SK-N-SH treated with all-trans-retinoic acid at 6 μM for 48 hours (cell line): ENCODE measurements at regions not wholly inside any gene's neighbourhood (a gene's known extent, or its start where the extent isn't known, plus 50 kb on each side); places are given as distances from the start of the nearest gene placed in this dataset.

Experiments used
- ARNTL ChIP-seq: fragments of 450-650 bp; formaldehyde crosslinking; IDR thresholded peaks from 2 replicates; pipeline ENCODE4 v1.5.0; 2020; ENCODE audit warnings: low read depth, mild to moderate bottlenecking, moderate library complexity, borderline replicate concordance
- GLIS3 ChIP-seq: fragments of 250-450 bp; sonication (Bioruptor Pico); IDR thresholded peaks from 2 replicates; pipeline ENCODE4 v1.5.0; 2020; ENCODE audit warnings: mild to moderate bottlenecking, moderate library complexity
- OSR1 ChIP-seq: fragments of 250-450 bp; sonication (Bioruptor Pico); IDR thresholded peaks from 2 replicates; pipeline ENCODE4 v1.8.0; 2022; ENCODE audit warnings: moderate library complexity, mild to moderate bottlenecking, inconsistent platforms
- RARB ChIP-seq: fragments of 250-450 bp; sonication (Bioruptor Pico); IDR thresholded peaks from 2 replicates; pipeline ENCODE4 v1.8.0; 2021; ENCODE audit warnings: mild to moderate bottlenecking, moderate library complexity
- TOX ChIP-seq: fragments of 250-450 bp; sonication (Bioruptor Pico); IDR thresholded peaks from 2 replicates; pipeline ENCODE4 v1.8.0; 2021; ENCODE audit warnings: mild to moderate bottlenecking, moderate library complexity, borderline replicate concordance
- ZNF8 ChIP-seq: fragments of 450-650 bp; formaldehyde crosslinking; IDR thresholded peaks from 2 replicates; pipeline ENCODE4 v1.5.0; 2020; ENCODE audit warnings: mild to moderate bottlenecking, moderate library complexity
- TF ChIP-seq, protein P1 (sequence below): fragments of 250-450 bp; sonication (Bioruptor Pico); IDR thresholded peaks from 2 replicates; pipeline ENCODE4 v1.8.0; 2020; ENCODE audit warnings: mild to moderate bottlenecking, moderate library complexity, borderline replicate concordance
- TF ChIP-seq, protein P2 (sequence below): fragments of 250-450 bp; sonication (Bioruptor Pico); IDR thresholded peaks from 2 replicates; pipeline ENCODE4 v1.8.0; 2021; ENCODE audit warnings: low read depth, mild to moderate bottlenecking, moderate library complexity, borderline replicate concordance

DNA sequence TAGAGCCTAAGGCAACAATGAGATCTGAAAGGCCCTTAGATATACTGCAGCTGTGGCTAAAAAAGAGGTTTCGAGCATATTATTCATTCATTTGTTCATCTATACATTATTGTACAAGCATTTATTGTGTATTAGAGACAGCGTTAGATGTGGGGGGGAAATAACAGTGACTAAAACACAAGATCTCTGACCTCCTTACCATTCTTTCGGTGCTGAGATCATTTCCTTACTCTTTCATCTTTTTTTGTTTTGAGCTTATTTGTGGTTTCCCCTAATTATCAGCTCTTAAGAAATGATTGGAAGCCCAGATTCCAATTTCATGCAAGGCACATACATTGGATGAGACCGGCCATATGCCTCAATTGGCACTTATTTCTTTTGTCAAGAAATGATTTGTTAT is 113.2 kb downstream of the SEC61B start:
- TF ChIP-seq ARNTL: no peak
- TF ChIP-seq GLIS3 (CRISPR knock-in tag): no peak
- TF ChIP-seq ZNF8 (CRISPR knock-in tag): no peak
- TF ChIP-seq OSR1 (CRISPR knock-in tag): no peak
- no peak for TF ChIP-seq RARB (CRISPR knock-in tag)
- TF ChIP-seq, protein P1, sequence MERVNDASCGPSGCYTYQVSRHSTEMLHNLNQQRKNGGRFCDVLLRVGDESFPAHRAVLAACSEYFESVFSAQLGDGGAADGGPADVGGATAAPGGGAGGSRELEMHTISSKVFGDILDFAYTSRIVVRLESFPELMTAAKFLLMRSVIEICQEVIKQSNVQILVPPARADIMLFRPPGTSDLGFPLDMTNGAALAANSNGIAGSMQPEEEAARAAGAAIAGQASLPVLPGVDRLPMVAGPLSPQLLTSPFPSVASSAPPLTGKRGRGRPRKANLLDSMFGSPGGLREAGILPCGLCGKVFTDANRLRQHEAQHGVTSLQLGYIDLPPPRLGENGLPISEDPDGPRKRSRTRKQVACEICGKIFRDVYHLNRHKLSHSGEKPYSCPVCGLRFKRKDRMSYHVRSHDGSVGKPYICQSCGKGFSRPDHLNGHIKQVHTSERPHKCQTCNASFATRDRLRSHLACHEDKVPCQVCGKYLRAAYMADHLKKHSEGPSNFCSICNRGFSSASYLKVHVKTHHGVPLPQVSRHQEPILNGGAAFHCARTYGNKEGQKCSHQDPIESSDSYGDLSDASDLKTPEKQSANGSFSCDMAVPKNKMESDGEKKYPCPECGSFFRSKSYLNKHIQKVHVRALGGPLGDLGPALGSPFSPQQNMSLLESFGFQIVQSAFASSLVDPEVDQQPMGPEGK (CRISPR knock-in tag): no peak
- no peak for TF ChIP-seq TOX (CRISPR knock-in tag)
- TF ChIP-seq, protein P2, sequence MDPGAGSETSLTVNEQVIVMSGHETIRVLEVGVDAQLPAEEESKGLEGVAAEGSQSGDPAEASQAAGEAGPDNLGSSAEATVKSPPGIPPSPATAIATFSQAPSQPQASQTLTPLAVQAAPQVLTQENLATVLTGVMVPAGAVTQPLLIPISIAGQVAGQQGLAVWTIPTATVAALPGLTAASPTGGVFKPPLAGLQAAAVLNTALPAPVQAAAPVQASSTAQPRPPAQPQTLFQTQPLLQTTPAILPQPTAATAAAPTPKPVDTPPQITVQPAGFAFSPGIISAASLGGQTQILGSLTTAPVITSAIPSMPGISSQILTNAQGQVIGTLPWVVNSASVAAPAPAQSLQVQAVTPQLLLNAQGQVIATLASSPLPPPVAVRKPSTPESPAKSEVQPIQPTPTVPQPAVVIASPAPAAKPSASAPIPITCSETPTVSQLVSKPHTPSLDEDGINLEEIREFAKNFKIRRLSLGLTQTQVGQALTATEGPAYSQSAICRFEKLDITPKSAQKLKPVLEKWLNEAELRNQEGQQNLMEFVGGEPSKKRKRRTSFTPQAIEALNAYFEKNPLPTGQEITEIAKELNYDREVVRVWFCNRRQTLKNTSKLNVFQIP (CRISPR knock-in tag): no peak
